Dermis microvascular lymphatic vessel endothelial cell (primary cell): ENCODE measurements at regions not wholly inside any gene's neighbourhood (a gene's known extent, or its start where the extent isn't known, plus 50 kb on each side); places are given as distances from the start of the nearest gene placed in this dataset.
A peak's percentile ranks its signal among the peaks of the same experiment; 100 is the strongest.
"Not testable (repeated sequence)": the region's sequence is repeated elsewhere in the genome, so short reads cannot be mapped to it uniquely, and the experiment has no call there.

ENCODE experiments used
- DNase-seq, 2 donors: peaks; one replicate each; pipeline versions ENCODE4 v3.0.0 to v3.0.0-alpha.2; 2010; ENCODE audit warnings: low read depth in 2 of 2

DNA sequence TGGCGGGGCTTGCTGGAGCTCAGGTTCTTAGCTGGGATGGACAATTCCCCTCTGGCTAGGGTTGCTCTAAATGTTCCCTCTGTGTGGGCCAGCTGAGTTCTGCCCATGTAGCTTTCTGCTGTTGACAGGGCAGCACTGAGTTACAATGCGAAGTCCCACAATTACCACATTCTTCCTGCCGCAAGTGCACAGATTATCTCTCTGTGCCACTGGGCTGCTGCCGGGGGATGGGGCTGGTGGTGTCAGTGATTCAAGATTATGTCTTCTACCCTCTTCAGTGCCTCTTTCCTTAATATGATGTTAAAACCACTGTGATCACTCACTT is 708.1 kb downstream of the SLC4A3 start:
- no peak for DNase-seq

DNA sequence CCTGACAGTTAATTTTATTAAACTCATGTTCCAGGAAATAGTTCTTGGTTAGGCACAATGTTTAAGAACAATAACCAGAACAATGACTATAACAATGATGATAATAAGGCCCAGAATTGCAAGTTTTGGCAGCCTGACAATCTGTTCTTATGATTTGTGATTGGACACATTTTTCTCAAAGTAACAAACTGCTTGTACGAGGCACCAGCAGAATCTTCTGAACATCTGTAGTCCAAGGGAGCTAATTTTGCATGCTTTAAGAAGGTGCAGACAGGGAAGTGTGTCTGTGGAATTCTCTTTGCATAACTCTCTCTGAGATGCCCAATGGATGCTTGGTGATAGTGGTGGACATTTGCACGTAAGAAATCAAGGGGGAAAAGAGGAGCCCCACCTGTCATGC is 709.3 kb downstream of the SLC4A3 start:
- DNase-seq: no peak

- no peak for DNase-seq
These were observed 710.4 kb downstream of the SLC4A3 start for GRCh38 chr2:220337611-220338440.

- DNase-seq: no peak
These were observed 713.6 kb downstream of the SLC4A3 start for GRCh38 chr2:220341014-220341413.

- DNase-seq: no peak
These were observed 719.5 kb downstream of the SLC4A3 start for GRCh38 chr2:220346919-220347318.

DNA sequence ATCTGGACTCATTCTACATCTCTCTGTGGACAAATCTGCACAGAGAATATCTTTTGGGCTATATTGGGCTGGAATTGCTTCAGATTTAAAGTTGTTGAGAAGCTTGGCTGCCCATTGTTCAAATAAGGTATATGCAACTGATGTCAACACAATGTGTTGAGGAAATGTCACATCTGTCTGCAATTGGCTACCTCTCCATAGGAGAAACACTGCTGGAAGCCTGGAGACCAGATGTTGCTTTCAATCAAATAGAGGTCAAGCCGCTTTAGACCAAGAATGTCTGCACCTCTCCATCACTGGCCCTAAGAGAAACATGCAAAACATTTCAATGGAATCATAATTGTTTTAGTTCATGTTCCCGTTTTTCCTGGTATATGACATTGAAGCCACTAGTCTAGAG is 720.2 kb downstream of the SLC4A3 start:
- DNase-seq: no peak

- DNase-seq: no peak
These were observed 720.8 kb downstream of the SLC4A3 start for GRCh38 chr2:220348206-220348605.

DNA sequence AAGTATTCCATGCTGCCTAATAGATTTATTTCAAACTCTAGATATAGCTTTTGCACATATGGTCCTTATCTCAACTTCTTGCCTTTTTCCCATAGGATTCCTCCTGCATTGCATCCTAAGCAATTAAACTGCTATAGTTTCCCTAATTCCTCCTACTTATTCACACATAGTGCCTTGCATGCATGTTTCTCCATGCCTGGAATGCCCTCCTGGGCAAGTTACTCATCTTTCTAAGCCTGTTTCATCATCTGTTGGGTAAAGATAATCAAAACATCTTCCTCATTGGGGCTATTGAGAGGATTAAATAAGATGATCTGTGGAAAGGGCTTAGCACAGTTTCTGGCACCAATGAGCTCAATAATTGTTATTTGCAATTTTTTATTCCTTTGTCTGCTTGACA is 726.5 kb downstream of the SLC4A3 start:
- DNase-seq: no peak

- DNase-seq: no peak
These were observed 728.6 kb downstream of the SLC4A3 start for GRCh38 chr2:220356076-220356475.

DNA sequence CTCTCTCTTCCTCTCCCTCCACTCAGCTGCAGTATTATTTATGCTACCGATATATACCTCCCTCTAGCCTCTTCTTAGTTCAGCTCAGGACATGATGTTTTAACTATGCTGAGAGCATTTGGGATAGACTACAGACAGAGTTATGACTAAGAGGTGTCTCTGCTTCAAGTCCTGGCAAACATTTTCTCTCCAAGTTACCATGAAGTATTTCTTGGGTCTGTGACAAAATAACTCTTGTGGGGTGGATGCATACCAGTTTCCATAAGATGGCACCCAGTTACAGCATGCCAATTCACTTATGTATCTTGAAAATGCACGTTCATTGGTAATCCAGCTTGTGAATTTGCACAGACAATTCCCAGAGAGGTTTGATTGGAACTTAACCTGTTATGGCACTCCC is 737.6 kb downstream of the SLC4A3 start:
- DNase-seq: no peak

DNA sequence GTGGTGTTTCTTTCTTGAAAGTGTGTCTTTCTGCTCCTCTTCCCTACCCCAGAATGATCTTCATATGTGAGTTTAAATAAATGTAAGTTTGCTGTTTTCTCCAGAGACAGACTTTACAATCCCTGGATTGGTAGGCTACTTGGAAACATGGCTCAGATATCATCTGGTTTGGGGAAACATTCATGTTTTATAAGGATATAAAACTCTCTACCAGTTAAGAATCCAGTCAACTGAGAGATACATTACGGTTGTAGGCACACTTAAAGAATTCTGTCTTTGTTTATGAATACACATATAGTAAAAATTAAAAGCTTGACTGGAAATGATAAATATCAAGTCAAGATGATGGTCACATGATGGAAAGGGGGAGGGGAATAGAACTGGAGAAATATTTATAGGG is 739.3 kb downstream of the SLC4A3 start:
- DNase-seq: no peak

- DNase-seq: no peak
These were observed 743.3 kb downstream of the SLC4A3 start for GRCh38 chr2:220370764-220371163.

GRCh38 chr2:220371211-220371610 is 743.8 kb downstream of the SLC4A3 start:
- no peak for DNase-seq

DNA sequence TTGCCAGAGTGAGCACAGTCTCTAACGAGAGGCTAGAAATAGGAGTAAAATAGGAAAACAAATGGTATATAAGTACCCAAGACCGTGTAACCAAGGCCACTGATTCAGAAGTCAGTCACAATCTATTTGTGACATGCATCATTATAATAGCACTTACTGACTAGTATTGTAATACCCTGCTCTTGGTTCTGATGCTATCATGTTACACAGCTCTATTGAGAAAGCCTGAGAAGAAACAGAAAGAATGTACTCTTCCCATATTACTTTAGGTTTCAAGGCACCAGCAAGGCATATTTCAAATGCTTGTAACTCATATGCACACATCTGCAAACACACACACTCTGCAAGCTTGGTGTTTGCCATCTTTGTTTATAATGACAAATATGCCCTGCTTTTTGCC is 746.4 kb downstream of the SLC4A3 start:
- no peak for DNase-seq

DNA sequence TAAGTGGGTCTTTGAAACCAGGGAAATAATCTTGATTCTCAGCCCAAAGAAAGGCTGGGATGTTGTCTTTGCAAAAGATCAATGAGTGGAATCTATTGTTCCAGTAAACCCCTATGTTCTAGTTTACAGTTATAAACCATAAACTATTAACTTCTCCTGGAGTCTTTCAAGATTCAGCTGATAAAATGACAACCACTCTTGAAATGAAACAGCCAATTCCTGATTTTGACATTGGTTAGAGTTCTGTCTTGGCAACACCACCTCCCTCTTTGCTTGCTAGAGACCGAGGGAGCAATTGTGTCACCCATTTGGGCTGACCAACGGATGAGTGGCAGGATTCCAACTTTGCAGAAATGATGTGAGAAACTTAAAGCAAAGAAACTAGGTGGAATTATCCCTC is 746.9 kb downstream of the SLC4A3 start:
- DNase-seq: no peak

- DNase-seq: no peak
These were observed 750.2 kb downstream of the SLC4A3 start for GRCh38 chr2:220377482-220378155.

- not testable (repeated sequence) for DNase-seq
These were observed 760.3 kb downstream of the SLC4A3 start for GRCh38 chr2:220387758-220388157.

GRCh38 chr2:220393711-220394110 is 766.3 kb downstream of the SLC4A3 start:
- no peak for DNase-seq

DNA sequence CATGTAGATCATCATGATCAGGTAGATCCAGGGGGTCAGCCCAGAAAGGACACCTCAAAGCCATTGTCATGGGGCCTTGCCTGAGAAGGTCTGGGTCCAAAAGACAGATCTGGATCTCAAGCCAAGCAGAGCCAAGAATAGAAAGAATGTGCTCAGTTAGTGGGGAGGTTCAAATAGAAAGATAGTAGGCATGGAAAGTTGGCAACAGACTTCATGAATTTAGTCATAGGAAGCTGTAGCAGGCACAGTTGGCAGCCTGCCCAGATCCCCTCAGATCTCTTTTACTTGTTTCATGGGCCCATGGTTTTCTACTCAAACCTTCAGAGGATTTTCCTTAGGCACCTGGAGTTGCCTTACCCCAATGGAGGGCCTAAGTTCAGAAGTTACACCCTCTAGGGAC is 767.0 kb downstream of the SLC4A3 start:
- peak; percentile 2 to 21 for DNase-seq

- DNase-seq: no peak
These were observed 768.9 kb downstream of the SLC4A3 start for GRCh38 chr2:220396287-220396686.

DNA sequence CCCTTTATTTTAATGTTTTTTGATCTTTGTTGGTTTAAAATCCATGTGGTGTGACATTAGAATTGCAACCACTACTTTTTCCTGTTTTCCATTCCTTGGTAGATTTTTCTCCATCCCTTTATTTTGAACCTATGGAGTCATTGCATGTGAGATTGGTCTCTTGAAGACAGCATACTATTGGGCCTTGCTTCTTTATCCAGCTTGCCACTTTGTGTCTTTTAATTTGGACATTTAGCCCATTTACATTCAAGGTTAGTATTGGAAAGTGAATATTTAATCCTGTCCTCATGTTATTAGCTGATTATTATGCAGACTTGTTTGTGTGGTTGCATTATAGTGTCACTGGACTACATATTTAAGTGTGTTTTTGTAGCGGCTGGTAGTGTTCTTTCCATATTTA is 782.9 kb downstream of the SLC4A3 start:
- no peak for DNase-seq

DNA sequence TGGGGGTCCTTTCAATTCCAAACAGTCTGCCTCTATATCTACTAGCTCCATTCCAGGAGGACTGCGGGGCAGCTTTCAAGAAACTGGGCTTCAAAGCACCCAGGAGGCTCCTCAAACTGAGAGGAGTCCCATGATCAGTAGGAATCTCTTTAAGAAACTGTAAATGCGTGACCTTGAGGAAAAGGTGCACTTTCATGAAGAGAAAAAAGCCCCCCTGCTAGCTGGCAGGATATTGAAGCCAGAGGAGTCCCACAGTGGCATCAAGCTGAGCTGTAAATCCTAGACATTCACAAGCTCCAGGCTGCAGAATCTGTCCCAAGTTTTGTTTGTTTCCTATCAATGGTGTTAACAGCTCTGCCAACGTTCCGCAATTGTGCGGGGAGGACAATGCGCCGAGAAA is 790.1 kb downstream of the SLC4A3 start:
- DNase-seq: no peak

- DNase-seq: no peak
These were observed 792.2 kb downstream of the SLC4A3 start for GRCh38 chr2:220419647-220420046.
